AG04449 (cell line): ENCODE measurements at regions not wholly inside any gene's neighbourhood (a gene's known extent, or its start where the extent isn't known, plus 50 kb on each side); places are given as distances from the start of the nearest gene placed in this dataset.

ENCODE experiments used
- CTCF ChIA-PET: fragments of 350-600 bp; formaldehyde crosslinking; extraction: SDS; loops from one replicate; lab custom pipeline; 2021; ENCODE audit warnings: antibody characterized with exemption; lab: Yijun Ruan, JAX
- POLR2A ChIA-PET: fragments of 400-600, 350-600 bp; formaldehyde crosslinking; extraction: SDS; loops from one replicate; lab custom pipeline; 2020; ENCODE audit warnings: antibody characterized with exemption, inconsistent platforms; lab: Yijun Ruan, JAX
- DNase-seq: peaks from one replicate; pipeline ENCODE4 v3.0.0-alpha.2; 2010; ENCODE audit warnings: low read depth, low spot score
- H3K4me3 ChIP-seq: 2 replicates; pipeline ENCODE4 v1.5.1; 2011; ENCODE audit warnings: low read depth, mild to moderate bottlenecking, control low read depth, low read length
- CTCF ChIP-seq: IDR thresholded peaks from one replicate; pipeline ENCODE4 v1.5.1; 2011; ENCODE audit warnings: mild to moderate bottlenecking, moderate library complexity, low read length, control low read depth, inconsistent platforms; ENCODE audit not compliant: insufficient read depth; ENCODE audit errors: missing control alignments

GRCh38 chr9:93815677-93816076, 139.5 kb downstream of the BARX1 start:
- no peak for TF ChIP-seq CTCF
- ChIA-PET CTCF (interaction anchor here (1.4 kb wide), 1 partner anchor 12 kb away, joined by 3 read pairs; no protein-coding TSS in a partner anchor), POLR2A (no interaction called here)
- no peak overlapping the region for H3K4me3 ChIP-seq
- no peak for DNase-seq

- no peak for DNase-seq
- CTCF ChIA-PET: interaction anchor here (1.1 to 1.4 kb wide), 2 partner anchors 10 to 12 kb away, joined by 3 read pairs; no protein-coding TSS in a partner anchor
- POLR2A ChIA-PET: no interaction called here
- H3K4me3 ChIP-seq: no peak overlapping the region
- no peak for TF ChIP-seq CTCF
These were observed 140.0 kb downstream of the BARX1 start for GRCh38 chr9:93815135-93815534.

- ChIA-PET CTCF (interaction anchor here (1.1 to 1.4 kb wide), 2 partner anchors 11 to 13 kb away, joined by 3 read pairs; no protein-coding TSS in a partner anchor), POLR2A (no interaction called here)
- DNase-seq: no peak
- H3K4me3 ChIP-seq: no peak overlapping the region
- TF ChIP-seq CTCF: no peak
These were observed 140.8 kb downstream of the BARX1 start for GRCh38 chr9:93814077-93814956.

GRCh38 chr9:93813221-93814076, 141.7 kb downstream of the BARX1 start:
- H3K4me3 ChIP-seq: no peak overlapping the region
- no peak for TF ChIP-seq CTCF
- DNase-seq: no peak
- ChIA-PET POLR2A (no interaction called here), CTCF (no interaction called here)

- ChIA-PET POLR2A (no interaction called here), CTCF (no interaction called here)
- DNase-seq: no peak
- H3K4me3 ChIP-seq: no peak overlapping the region
- no peak for TF ChIP-seq CTCF
These were observed 142.8 kb downstream of the BARX1 start for GRCh38 chr9:93812410-93812668.
